ENCODE measurements at regions not wholly inside any gene's neighbourhood (a gene's known extent, or its start where the extent isn't known, plus 50 kb on each side); places are given as distances from the start of the nearest gene placed in this dataset.

DNA sequence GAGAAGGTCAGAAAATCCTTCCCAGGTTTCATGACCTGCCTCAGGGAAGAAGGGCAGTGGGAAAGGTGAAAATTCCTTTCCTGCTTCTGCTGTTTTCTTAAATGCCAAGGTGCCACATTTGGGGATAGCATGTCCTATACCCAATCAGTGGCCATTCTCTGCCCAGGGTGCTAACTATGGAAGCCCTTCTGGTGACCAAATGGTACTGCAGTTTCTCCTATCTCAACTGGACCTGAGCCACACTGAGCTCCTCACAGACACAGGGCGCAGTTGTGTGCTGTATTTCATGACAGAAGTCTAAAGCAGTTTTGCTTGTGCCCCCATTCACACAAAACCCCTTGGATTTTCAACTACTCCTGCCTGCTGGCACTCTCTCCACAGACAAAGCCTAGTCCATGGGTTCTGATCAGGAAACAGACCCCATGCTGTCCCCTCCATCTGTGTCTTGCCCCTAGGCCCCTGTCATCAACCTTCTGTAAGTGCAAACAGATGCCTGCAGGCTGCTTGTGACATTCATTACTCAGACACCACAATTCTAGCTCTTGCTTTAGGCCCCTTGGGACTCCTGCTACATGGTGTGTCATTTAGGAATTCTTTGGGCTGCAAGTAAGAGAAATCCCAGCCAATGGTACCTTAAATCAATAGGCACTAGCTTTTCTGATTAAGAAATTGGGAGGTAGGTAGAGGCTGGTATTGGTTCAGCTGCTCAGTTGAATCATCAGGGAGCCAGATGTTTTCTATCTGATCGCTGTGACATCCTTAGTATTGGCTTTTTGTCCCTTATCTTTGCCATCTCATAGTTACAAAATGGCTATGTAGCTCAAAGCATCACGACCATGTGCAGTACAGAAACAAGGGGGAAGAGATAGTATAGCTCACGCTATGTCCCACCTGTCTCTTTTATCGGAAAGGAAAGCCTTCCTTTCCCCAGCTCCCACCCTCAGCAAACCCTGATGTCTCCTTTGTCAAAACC is 147.8 kb downstream of the CD83 start:
- Histone ChIP-seq H3K4me1 (ENCODE audit: control insufficient read depth in 5 of 5, insufficient read depth in 5 of 5, low read length in 5 of 5) (no peaks in the 10 kb centered on the region), H3K27me3 (ENCODE audit: control insufficient read depth in 3 of 3, insufficient read depth in 3 of 3, low read length in 2 of 3) (no peaks in the 10 kb centered on the region), H3K36me3 (ENCODE audit: control insufficient read depth in 4 of 4, insufficient read depth in 4 of 4, low read length in 4 of 4) (no peaks in the 10 kb centered on the region), H3K9me3 (ENCODE audit: control insufficient read depth in 4 of 4, insufficient read depth in 3 of 4, low read length in 3 of 4) (peaks cover 0 to 13% (median 6%) of the 10 kb centered on the region in 4 donors), H3K9ac (ENCODE audit: insufficient read depth in 1 of 2, low read length in 2 of 2) (no peak overlapping the region), H3K27ac (ENCODE audit: low read depth in 1 of 2, low read length in 1 of 2) (no peak overlapping the region), H3K4me3 (no peak overlapping the region)
- TF ChIP-seq, protein P1, sequence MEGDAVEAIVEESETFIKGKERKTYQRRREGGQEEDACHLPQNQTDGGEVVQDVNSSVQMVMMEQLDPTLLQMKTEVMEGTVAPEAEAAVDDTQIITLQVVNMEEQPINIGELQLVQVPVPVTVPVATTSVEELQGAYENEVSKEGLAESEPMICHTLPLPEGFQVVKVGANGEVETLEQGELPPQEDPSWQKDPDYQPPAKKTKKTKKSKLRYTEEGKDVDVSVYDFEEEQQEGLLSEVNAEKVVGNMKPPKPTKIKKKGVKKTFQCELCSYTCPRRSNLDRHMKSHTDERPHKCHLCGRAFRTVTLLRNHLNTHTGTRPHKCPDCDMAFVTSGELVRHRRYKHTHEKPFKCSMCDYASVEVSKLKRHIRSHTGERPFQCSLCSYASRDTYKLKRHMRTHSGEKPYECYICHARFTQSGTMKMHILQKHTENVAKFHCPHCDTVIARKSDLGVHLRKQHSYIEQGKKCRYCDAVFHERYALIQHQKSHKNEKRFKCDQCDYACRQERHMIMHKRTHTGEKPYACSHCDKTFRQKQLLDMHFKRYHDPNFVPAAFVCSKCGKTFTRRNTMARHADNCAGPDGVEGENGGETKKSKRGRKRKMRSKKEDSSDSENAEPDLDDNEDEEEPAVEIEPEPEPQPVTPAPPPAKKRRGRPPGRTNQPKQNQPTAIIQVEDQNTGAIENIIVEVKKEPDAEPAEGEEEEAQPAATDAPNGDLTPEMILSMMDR (IDR thresholded peaks at IDR 0.05; ENCODE audit: control extremely low read depth, extremely low read depth), result no peak
- ATAC-seq (ENCODE audit: insufficient read depth, low FRiP score) (no peak), DNase-seq (no peak)
- WGBS, 2 donors, result 89 to 94% methylated on average over 5 of the region's 5 CpGs

GRCh38 chr6:14266266-14266665 is 148.7 kb downstream of the CD83 start:
- peaks cover 0 to 3% (median 0%) of the 10 kb centered on the region in 5 donors for H3K4me1 ChIP-seq (ENCODE audit: control insufficient read depth in 5 of 5, insufficient read depth in 5 of 5, low read length in 5 of 5)
- no peak overlapping the region for H3K9ac ChIP-seq (ENCODE audit: insufficient read depth in 1 of 2, low read length in 2 of 2)
- WGBS, 2 donors, result 93 to 95% methylated on average over 2 of the region's 2 CpGs
- H3K36me3 ChIP-seq (ENCODE audit: control insufficient read depth in 4 of 4, insufficient read depth in 4 of 4, low read length in 4 of 4), result no peaks in the 10 kb centered on the region
- TF ChIP-seq, protein P1 (IDR thresholded peaks at IDR 0.05; ENCODE audit: control extremely low read depth, extremely low read depth), result no peak
- H3K27ac ChIP-seq (ENCODE audit: low read depth in 1 of 2, low read length in 1 of 2), result no peak overlapping the region
- H3K9me3 ChIP-seq (ENCODE audit: control insufficient read depth in 4 of 4, insufficient read depth in 3 of 4, low read length in 3 of 4), result peaks cover 0 to 6% (median 5%) of the 10 kb centered on the region in 4 donors
- ATAC-seq (ENCODE audit: insufficient read depth, low FRiP score) (no peak), DNase-seq (no peak)
- no peak overlapping the region for H3K4me3 ChIP-seq
- no peaks in the 10 kb centered on the region for H3K27me3 ChIP-seq (ENCODE audit: control insufficient read depth in 3 of 3, insufficient read depth in 3 of 3, low read length in 2 of 3)

GRCh38 chr6:14267885-14268660 is 150.5 kb downstream of the CD83 start:
- ATAC-seq (ENCODE audit: insufficient read depth, low FRiP score), result no peak
- no peak overlapping the region for H3K27ac ChIP-seq (ENCODE audit: low read depth in 1 of 2, low read length in 1 of 2)
- 92 to 94% methylated on average over 9 of the region's 9 CpGs for WGBS, 2 donors
- TF ChIP-seq, protein P1 (IDR thresholded peaks at IDR 0.05; ENCODE audit: control extremely low read depth, extremely low read depth), result no peak
- no peaks in the 10 kb centered on the region for H3K27me3 ChIP-seq (ENCODE audit: control insufficient read depth in 3 of 3, insufficient read depth in 3 of 3, low read length in 2 of 3)
- DNase-seq, result no peak
- H3K4me3 ChIP-seq, result no peak overlapping the region
- no peaks in the 10 kb centered on the region for H3K36me3 ChIP-seq (ENCODE audit: control insufficient read depth in 4 of 4, insufficient read depth in 4 of 4, low read length in 4 of 4)
- peaks cover 0 to 9% (median 6%) of the 10 kb centered on the region in 4 donors for H3K9me3 ChIP-seq (ENCODE audit: control insufficient read depth in 4 of 4, insufficient read depth in 3 of 4, low read length in 3 of 4)
- peaks cover 0 to 3% (median 0%) of the 10 kb centered on the region in 5 donors for H3K4me1 ChIP-seq (ENCODE audit: control insufficient read depth in 5 of 5, insufficient read depth in 5 of 5, low read length in 5 of 5)
- no peak overlapping the region for H3K9ac ChIP-seq (ENCODE audit: insufficient read depth in 1 of 2, low read length in 2 of 2)
